Mucosa of descending colon (tissue), 3 donors: ENCODE measurements at regions not wholly inside any gene's neighbourhood (a gene's known extent, or its start where the extent isn't known, plus 50 kb on each side); places are given as distances from the start of the nearest gene placed in this dataset.

Source experiments
- ATAC-seq: fragments of 200-7000 bp; cut with Tn5 transposase; one replicate; pipeline ENCODE4 v1.9.1; 2020; ENCODE audit warnings: mild to moderate bottlenecking, moderate library complexity
- DNase-seq, 3 donors: peaks; one replicate each; pipeline ENCODE4 v3.0.0-alpha.2; 2020
- H3K36me3 ChIP-seq: fragments of 200-600 bp; one replicate; pipeline ENCODE4 v1.8.0; 2021; ENCODE audit warnings: low read depth, mild to moderate bottlenecking
- H3K4me1 ChIP-seq: fragments of 200-600 bp; one replicate; pipeline ENCODE4 v1.8.0; 2021; ENCODE audit warnings: low read depth, mild to moderate bottlenecking
- H3K4me3 ChIP-seq: fragments of 200-600 bp; one replicate; pipeline ENCODE4 v1.8.0; 2021; ENCODE audit warnings: mild to moderate bottlenecking
- H3K9me3 ChIP-seq: fragments of 200-600 bp; one replicate; pipeline ENCODE4 v1.8.0; 2021; ENCODE audit warnings: mild to moderate bottlenecking
- CTCF ChIP-seq: fragments of 200-600 bp; IDR thresholded peaks from one replicate; pipeline ENCODE4 v1.8.0; 2022; ENCODE audit warnings: antibody characterized with exemption, mild to moderate bottlenecking
- intact Hi-C, 2 donors: fragments of 100-400 bp; cut with DNase I in 1 of 2; cut with micrococcal nuclease in 1 of 2; formaldehyde crosslinking; loops; one replicate each; pipeline versions ENCODE4 v1.11.0 to v1.11.1; 2022; cut with DNase I, micrococcal nuclease
- donor health status: DM: no; HTN: no; CAD: no; lungs with moderate emphysema.
- donor health status: DM: no; HTN: no; CAD: no.
- donor health status: DM: no; HTN: yes; CAD: no.

GRCh38 chr4:134324179-134324578 lies 122.6 kb upstream of the PABPC4L start:
- no peak for DNase-seq
- intact Hi-C loops = no loop called here
- H3K4me3 ChIP-seq = no peak overlapping the region

GRCh38 chr4:134320048-134320447 lies 118.5 kb upstream of the PABPC4L start:
- TF ChIP-seq CTCF = no peak
- no peaks in the 10 kb centered on the region for H3K4me1 ChIP-seq
- ATAC-seq = no peak
- intact Hi-C loops = no loop called here
- no peak overlapping the region for H3K4me3 ChIP-seq
- no peak for DNase-seq
- H3K36me3 ChIP-seq = no peaks in the 10 kb centered on the region
- no peaks in the 10 kb centered on the region for H3K9me3 ChIP-seq

More at GRCh38 chr4:134324179-134324578, 122.6 kb upstream of the PABPC4L start:
- no peaks in the 10 kb centered on the region for H3K36me3 ChIP-seq
- H3K9me3 ChIP-seq = no peaks in the 10 kb centered on the region
- no peak for TF ChIP-seq CTCF
- H3K4me1 ChIP-seq = no peaks in the 10 kb centered on the region
- no peak for ATAC-seq

GRCh38 chr4:134313591-134313990 lies 112.0 kb upstream of the PABPC4L start:
- intact Hi-C loops = no loop called here
- Histone ChIP-seq H3K9me3 (no peaks in the 10 kb centered on the region), H3K4me1 (no peaks in the 10 kb centered on the region), H3K36me3 (no peaks in the 10 kb centered on the region), H3K4me3 (no peak overlapping the region)
- no peak for DNase-seq
- no peak for ATAC-seq
- TF ChIP-seq CTCF = no peak

GRCh38 chr4:134309715-134310114 lies 108.1 kb upstream of the PABPC4L start:
- no peaks in the 10 kb centered on the region for H3K4me1 ChIP-seq
- H3K36me3 ChIP-seq = no peaks in the 10 kb centered on the region
- no peak overlapping the region for H3K4me3 ChIP-seq
- no peak for ATAC-seq
- TF ChIP-seq CTCF = no peak
- intact Hi-C loops = no loop called here
- no peak for DNase-seq
- H3K9me3 ChIP-seq = no peaks in the 10 kb centered on the region

- H3K4me1 ChIP-seq = no peaks in the 10 kb centered on the region
- H3K36me3 ChIP-seq = no peaks in the 10 kb centered on the region
- no peaks in the 10 kb centered on the region for H3K9me3 ChIP-seq
- no peak overlapping the region for H3K4me3 ChIP-seq
- DNase-seq (no peak), ATAC-seq (no peak)
- TF ChIP-seq CTCF = no peak
- intact Hi-C loops = no loop called here
These were observed 107.3 kb upstream of the PABPC4L start for GRCh38 chr4:134308910-134309309.

GRCh38 chr4:134298313-134298712 lies 96.7 kb upstream of the PABPC4L start:
- Histone ChIP-seq H3K4me1 (no peaks in the 10 kb centered on the region), H3K36me3 (no peaks in the 10 kb centered on the region), H3K9me3 (no peaks in the 10 kb centered on the region), H3K4me3 (no peak overlapping the region)
- ATAC-seq (no peak), DNase-seq (no peak)
- TF ChIP-seq CTCF = no peak
- intact Hi-C loops = no loop called here
